Stimulated activated CD4-positive, alpha-beta T cell treated with anti-CD3 and anti-CD28 coated beads, Interleukin-15, amount 100 ng/mL, for 24 hours (primary cell): ENCODE measurements at regions not wholly inside any gene's neighbourhood (a gene's known extent, or its start where the extent isn't known, plus 50 kb on each side); places are given as distances from the start of the nearest gene placed in this dataset.

Experiments used
- DNase-seq: peaks from one replicate; pipeline ENCODE4 v3.0.0-alpha.2; 2020

GRCh38 chr3:110711130-110711832 lies 360.3 kb upstream of the NECTIN3 start:
- DNase-seq = no peak

GRCh38 chr3:110711851-110712516 lies 359.6 kb upstream of the NECTIN3 start:
- DNase-seq = no peak

- DNase-seq = no peak
Measured at GRCh38 chr3:110727056-110727455, 344.6 kb upstream of the NECTIN3 start.

DNA sequence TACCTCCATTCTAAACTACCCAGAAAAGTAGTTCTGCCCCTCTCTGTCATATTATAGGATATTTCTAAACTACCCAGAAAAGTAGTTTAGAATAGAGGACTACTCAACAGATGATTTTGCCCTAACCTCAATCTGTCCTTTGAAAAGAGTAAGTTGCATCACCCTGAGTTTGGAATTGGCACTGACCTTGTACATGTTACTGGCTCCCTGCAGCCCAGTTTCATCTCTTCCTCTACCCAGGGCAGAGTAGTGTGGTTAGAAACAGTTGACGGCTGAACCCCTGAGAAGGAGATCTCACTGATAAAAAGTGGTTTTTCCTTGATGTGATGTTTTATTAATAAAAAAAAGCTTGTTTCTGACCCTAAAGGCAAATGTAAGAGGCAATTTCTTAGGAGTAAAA lies 340.5 kb upstream of the NECTIN3 start:
- DNase-seq = no peak

GRCh38 chr3:110732420-110732819 lies 339.2 kb upstream of the NECTIN3 start:
- no peak for DNase-seq

DNA sequence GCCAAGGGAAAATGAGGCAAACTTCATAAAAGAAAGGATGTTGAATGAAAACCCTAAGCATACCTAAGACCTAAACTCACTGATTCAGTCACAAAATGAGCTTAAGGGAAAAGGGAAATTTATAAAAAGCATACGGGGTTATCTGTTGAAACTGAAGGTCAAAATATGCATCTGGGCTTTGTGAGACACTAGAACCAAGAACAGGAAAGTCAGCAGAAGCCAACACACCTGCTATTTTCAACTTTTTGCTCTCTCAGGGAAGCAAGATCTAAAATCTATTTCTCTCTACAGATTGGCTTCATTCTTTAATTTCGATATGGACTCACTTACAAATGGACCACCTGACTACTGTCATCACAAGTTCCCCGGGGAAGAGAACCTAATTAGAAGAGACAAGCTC lies 338.6 kb upstream of the NECTIN3 start:
- DNase-seq = no peak

- DNase-seq = no peak
Measured at GRCh38 chr3:110734524-110734923, 337.1 kb upstream of the NECTIN3 start.

DNA sequence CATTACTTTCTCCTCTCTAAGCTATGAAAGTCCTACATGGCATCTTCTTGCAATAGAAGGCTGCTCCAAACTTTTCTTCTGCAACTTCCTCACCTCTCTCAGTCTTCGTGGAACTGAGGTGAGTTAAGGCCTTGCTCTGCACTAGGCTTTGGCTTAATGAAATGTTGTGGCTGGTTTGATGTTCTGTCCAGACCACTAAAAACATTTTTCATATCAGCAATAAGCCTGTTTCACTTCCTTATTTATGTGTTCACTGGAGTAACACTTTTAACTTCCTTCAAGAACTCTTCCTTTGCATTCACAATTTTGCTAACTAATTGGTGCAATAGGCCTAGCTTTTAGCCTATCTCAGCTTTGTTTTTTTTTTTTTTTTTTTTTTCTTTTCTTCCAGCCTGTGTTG lies 335.3 kb upstream of the NECTIN3 start:
- no peak for DNase-seq

DNA sequence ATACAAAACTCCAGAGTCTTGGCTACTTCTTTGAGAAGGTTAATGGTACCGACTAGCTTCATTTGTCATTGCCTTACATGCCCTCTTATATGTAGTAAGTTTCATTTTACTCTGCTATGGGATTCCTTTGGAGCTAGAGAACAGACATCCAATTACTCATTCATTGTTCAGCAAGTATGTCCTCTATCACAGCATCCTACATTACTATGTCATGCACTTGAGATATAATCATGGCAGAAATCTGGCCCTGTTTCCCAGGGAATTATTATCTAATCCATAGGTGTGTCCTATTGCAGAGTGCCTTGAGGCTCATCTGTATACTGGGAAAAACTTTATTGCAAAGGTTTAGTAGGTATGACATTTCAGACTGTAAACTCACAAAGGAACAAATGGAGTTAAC lies 333.1 kb upstream of the NECTIN3 start:
- no peak for DNase-seq

DNA sequence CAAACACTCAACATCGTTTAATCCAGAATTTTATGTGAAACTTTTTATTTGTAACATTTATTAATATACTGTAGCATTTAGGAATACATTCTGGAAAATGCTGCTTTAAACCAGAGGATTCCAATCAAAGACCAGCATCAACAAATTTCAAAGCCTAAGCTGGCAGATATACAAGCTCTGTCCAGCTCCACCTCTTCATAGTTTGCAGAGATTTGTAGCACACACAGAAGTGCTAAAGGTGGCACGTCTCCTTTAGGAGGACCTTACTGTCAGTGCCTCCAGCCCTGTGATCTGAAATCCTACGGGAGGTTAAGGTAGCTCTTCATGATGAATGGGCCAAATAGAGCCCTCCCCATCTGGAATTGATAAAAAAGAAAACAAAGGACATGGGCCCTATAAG lies 329.7 kb upstream of the NECTIN3 start:
- DNase-seq = no peak

GRCh38 chr3:110743202-110743601 lies 328.4 kb upstream of the NECTIN3 start:
- DNase-seq = no peak

DNA sequence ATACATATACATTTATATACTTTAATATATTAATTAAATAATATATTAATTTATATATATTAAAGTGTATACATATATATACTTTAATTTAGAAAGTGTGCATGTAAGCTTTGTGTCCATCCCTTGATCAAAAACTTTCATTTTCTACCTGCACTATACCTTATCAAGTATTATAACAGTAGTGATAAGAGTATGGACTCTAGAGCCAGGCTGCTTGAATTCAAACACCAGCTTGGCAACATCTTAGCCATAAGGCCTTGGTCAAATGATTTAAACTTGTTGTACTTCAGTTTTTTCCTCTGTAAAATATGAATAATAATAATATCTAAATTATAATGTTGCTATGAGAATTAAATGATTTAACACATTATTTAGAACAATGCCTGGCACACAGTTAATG lies 327.6 kb upstream of the NECTIN3 start:
- no peak for DNase-seq

GRCh38 chr3:110744723-110745122 lies 326.9 kb upstream of the NECTIN3 start:
- no peak for DNase-seq

GRCh38 chr3:110749006-110749405 lies 322.6 kb upstream of the NECTIN3 start:
- DNase-seq = no peak

DNA sequence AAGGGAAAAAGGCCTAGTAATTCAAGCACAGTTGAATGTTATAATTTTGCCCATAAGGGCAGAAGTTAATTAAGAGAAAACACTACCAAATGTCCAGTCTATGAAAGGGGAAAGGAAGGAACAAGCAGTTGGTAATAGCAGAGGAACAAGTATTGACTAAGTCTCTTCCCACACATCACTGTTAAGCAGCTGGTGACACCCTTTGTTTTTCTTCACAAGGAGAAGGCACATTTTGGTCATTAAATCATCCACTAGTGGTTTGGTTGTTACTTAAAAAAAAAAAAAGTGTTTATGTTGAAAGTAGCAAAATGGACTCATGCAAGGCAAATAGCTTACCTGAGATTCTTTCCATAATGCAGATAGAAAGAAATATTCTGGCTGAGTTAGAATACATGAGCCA lies 321.4 kb upstream of the NECTIN3 start:
- DNase-seq = no peak

GRCh38 chr3:110752307-110752706 lies 319.3 kb upstream of the NECTIN3 start:
- DNase-seq = no peak

DNA sequence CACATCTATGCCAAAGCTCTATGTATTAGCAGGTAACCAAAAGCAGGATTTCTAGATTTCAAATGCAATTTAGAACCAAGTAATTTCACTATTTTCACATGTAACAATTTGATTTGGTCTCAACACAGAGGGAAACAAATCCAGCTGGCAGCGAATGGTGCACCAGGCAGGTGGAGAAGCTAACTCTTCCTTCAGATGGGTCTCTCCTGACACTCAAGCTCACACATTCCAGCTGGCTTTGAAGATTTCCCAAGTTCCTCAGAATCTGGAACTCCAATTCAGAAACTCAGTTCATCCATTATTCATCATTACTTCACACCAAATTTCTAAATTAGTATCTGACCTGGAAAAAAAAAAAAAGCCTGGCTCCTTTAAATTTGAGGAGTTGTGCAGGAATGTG lies 318.1 kb upstream of the NECTIN3 start:
- no peak for DNase-seq

- DNase-seq = no peak
Measured at GRCh38 chr3:110754212-110754916, 317.3 kb upstream of the NECTIN3 start.

- DNase-seq = no peak
Measured at GRCh38 chr3:110755345-110755744, 316.3 kb upstream of the NECTIN3 start.

GRCh38 chr3:110756705-110757104 lies 314.9 kb upstream of the NECTIN3 start:
- no peak for DNase-seq

- DNase-seq = no peak
Measured at GRCh38 chr3:110758208-110758607, 313.4 kb upstream of the NECTIN3 start.

DNA sequence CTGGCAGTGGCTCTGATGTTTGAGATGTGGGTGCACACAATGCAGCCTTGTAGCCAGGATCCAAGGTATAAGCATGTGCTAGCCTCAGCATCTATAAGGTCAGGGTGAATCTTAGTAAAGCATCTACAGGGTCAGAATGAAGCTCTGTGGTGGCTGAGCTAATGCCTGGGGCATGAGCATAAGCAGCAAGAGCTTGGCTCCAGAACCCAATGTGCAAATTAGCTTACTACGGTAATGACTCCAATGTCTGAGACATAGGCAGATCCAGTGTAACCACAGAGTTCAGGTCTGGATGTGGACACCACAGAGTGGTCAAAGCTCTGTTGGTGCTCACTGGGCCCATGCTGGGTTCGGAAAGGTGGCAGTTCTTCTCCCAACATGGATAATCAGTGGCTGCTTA lies 304.5 kb upstream of the NECTIN3 start:
- no peak for DNase-seq

- no peak for DNase-seq
Measured at GRCh38 chr3:110767838-110768237, 303.8 kb upstream of the NECTIN3 start.

DNA sequence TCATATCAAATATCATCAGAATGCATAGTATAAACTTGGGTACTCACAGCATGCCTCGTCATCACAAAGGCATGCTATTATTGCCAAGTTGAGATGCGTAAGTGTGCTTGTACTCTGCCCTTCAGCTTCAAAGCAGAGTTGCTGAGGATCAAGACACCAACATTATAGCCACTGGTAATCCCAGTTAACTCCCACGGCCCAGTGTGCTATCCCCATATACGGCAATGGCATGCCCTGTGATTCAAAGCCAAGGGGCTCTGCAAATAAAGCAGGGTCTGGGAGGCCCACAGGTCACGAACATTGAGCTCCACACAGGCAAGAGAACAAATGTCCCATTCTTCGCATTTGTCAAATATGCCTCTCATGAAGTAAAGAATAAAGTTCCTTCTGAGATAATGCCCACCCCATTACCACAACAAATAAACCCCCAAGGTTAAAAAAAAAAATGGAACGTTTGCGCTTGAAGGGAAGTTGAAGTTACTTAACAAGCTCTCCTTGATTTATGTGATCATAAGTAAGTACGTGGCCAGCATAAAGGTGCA lies 298.1 kb upstream of the NECTIN3 start:
- DNase-seq = no peak
